WTC11 (cell line): ENCODE measurements at regions not wholly inside any gene's neighbourhood (a gene's known extent, or its start where the extent isn't known, plus 50 kb on each side); places are given as distances from the start of the nearest gene placed in this dataset.

Experiments
- ATF2 ChIP-seq: sonication (generic); formaldehyde crosslinking; IDR thresholded peaks from 2 replicates; pipeline ENCODE4 v1.8.1; 2022; ENCODE audit warnings: low read depth, missing genetic modification reagents, borderline replicate concordance
- ATF3 ChIP-seq: sonication (generic); formaldehyde crosslinking; conservative IDR thresholded peaks from 2 replicates; pipeline ENCODE4 v1.8.1; 2022; ENCODE audit warnings: mild to moderate bottlenecking, missing genetic modification reagents
- CREB1 ChIP-seq: sonication (generic); formaldehyde crosslinking; IDR thresholded peaks from 2 replicates; pipeline ENCODE4 v1.8.0; 2023; ENCODE audit warnings: mild to moderate bottlenecking, missing genetic modification reagents
- E2F5 ChIP-seq: sonication (generic); formaldehyde crosslinking; IDR thresholded peaks from 2 replicates; pipeline ENCODE4 v1.8.1; 2022; ENCODE audit warnings: mild to moderate bottlenecking, moderate library complexity, missing genetic modification reagents
- JUN ChIP-seq: sonication (generic); formaldehyde crosslinking; IDR thresholded peaks from 2 replicates; pipeline ENCODE4 v1.8.0; 2023; ENCODE audit warnings: mild to moderate bottlenecking, missing genetic modification reagents
- STAT6 ChIP-seq: sonication (generic); formaldehyde crosslinking; conservative IDR thresholded peaks from 2 replicates; pipeline ENCODE4 v1.8.1; 2023; ENCODE audit warnings: mild to moderate bottlenecking, low read depth, missing genetic modification reagents, moderate library complexity
- TCF7 ChIP-seq: sonication (generic); formaldehyde crosslinking; IDR thresholded peaks from 2 replicates; pipeline ENCODE4 v1.8.0; 2022; ENCODE audit warnings: mild to moderate bottlenecking, low read depth, missing genetic modification reagents, moderate library complexity
- TEAD4 ChIP-seq: sonication (generic); formaldehyde crosslinking; IDR thresholded peaks from 2 replicates; pipeline ENCODE4 v1.8.0; 2022; ENCODE audit warnings: mild to moderate bottlenecking, missing genetic modification reagents
- USF2 ChIP-seq: sonication (generic); formaldehyde crosslinking; IDR thresholded peaks from 2 replicates; pipeline ENCODE4 v1.8.1; 2023; ENCODE audit warnings: mild to moderate bottlenecking, missing genetic modification reagents, moderate library complexity
- TF ChIP-seq, protein P1 (sequence below): fragments of 200-600 bp; IDR thresholded peaks from 2 replicates; pipeline ENCODE4 v1.8.0; 2022; ENCODE audit warnings: antibody characterized with exemption
- TF ChIP-seq, protein P2 (sequence below): sonication (generic); formaldehyde crosslinking; IDR thresholded peaks from 2 replicates; pipeline ENCODE4 v1.8.1; 2023; ENCODE audit warnings: mild to moderate bottlenecking, missing genetic modification reagents
- TF ChIP-seq, protein P3 (sequence below): sonication (generic); formaldehyde crosslinking; IDR thresholded peaks from 2 replicates; pipeline ENCODE4 v1.8.0; 2022; ENCODE audit warnings: mild to moderate bottlenecking, missing genetic modification reagents
- TF ChIP-seq, protein P4 (sequence below): sonication (generic); formaldehyde crosslinking; IDR thresholded peaks from 2 replicates; pipeline ENCODE4 v1.8.0; 2022; ENCODE audit warnings: mild to moderate bottlenecking, missing genetic modification reagents

DNA sequence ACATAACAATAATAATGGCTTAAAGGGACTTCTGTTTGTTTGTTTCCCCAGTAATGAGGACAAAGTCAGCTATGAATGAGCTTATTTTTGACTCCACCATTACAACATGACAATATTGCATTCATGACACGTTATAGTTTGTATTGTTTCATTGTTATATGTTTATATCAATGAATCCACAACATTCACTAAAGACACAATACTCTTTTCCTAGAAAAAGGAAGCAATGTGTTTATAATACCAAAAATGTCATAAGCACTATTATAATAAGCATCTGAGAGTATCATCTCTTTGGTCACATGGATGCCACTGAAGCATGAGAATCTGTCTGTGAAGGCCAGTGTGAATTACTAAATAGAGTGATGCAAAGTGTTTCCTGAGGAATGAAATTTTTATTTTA lies 1026.9 kb upstream of the C9orf72 start:
- no peak for TF ChIP-seq STAT6 (CRISPR knock-in tag)
- TF ChIP-seq, protein P1, sequence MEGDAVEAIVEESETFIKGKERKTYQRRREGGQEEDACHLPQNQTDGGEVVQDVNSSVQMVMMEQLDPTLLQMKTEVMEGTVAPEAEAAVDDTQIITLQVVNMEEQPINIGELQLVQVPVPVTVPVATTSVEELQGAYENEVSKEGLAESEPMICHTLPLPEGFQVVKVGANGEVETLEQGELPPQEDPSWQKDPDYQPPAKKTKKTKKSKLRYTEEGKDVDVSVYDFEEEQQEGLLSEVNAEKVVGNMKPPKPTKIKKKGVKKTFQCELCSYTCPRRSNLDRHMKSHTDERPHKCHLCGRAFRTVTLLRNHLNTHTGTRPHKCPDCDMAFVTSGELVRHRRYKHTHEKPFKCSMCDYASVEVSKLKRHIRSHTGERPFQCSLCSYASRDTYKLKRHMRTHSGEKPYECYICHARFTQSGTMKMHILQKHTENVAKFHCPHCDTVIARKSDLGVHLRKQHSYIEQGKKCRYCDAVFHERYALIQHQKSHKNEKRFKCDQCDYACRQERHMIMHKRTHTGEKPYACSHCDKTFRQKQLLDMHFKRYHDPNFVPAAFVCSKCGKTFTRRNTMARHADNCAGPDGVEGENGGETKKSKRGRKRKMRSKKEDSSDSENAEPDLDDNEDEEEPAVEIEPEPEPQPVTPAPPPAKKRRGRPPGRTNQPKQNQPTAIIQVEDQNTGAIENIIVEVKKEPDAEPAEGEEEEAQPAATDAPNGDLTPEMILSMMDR = no peak
- TF ChIP-seq ATF3 (CRISPR knock-in tag) = no peak
- TF ChIP-seq, protein P2, sequence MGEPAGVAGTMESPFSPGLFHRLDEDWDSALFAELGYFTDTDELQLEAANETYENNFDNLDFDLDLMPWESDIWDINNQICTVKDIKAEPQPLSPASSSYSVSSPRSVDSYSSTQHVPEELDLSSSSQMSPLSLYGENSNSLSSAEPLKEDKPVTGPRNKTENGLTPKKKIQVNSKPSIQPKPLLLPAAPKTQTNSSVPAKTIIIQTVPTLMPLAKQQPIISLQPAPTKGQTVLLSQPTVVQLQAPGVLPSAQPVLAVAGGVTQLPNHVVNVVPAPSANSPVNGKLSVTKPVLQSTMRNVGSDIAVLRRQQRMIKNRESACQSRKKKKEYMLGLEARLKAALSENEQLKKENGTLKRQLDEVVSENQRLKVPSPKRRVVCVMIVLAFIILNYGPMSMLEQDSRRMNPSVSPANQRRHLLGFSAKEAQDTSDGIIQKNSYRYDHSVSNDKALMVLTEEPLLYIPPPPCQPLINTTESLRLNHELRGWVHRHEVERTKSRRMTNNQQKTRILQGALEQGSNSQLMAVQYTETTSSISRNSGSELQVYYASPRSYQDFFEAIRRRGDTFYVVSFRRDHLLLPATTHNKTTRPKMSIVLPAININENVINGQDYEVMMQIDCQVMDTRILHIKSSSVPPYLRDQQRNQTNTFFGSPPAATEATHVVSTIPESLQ (CRISPR knock-in tag) = no peak
- no peak for TF ChIP-seq JUN (CRISPR knock-in tag)
- TF ChIP-seq ATF2 (CRISPR knock-in tag) = no peak
- no peak for TF ChIP-seq TEAD4 (CRISPR knock-in tag)
- no peak for TF ChIP-seq USF2 (CRISPR knock-in tag)
- no peak for TF ChIP-seq E2F5 (CRISPR knock-in tag)
- TF ChIP-seq, protein P3, sequence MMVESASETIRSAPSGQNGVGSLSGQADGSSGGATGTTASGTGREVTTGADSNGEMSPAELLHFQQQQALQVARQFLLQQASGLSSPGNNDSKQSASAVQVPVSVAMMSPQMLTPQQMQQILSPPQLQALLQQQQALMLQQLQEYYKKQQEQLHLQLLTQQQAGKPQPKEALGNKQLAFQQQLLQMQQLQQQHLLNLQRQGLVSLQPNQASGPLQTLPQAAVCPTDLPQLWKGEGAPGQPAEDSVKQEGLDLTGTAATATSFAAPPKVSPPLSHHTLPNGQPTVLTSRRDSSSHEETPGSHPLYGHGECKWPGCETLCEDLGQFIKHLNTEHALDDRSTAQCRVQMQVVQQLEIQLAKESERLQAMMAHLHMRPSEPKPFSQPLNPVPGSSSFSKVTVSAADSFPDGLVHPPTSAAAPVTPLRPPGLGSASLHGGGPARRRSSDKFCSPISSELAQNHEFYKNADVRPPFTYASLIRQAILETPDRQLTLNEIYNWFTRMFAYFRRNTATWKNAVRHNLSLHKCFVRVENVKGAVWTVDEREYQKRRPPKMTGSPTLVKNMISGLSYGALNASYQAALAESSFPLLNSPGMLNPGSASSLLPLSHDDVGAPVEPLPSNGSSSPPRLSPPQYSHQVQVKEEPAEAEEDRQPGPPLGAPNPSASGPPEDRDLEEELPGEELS (CRISPR knock-in tag) = no peak
- TF ChIP-seq CREB1 (CRISPR knock-in tag) = no peak
- TF ChIP-seq, protein P4, sequence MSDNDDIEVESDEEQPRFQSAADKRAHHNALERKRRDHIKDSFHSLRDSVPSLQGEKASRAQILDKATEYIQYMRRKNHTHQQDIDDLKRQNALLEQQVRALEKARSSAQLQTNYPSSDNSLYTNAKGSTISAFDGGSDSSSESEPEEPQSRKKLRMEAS (CRISPR knock-in tag) = no peak
- no peak for TF ChIP-seq TCF7 (CRISPR knock-in tag)
